Body of pancreas (tissue), 4 donors: ENCODE measurements at regions not wholly inside any gene's neighbourhood (a gene's known extent, or its start where the extent isn't known, plus 50 kb on each side); places are given as distances from the start of the nearest gene placed in this dataset.

Experiments used
- ATAC-seq: fragments of 150-250 bp; one replicate; pipeline ENCODE4 v1.9.1; 2016
- DNase-seq, 4 donors: peaks; one replicate each; pipeline ENCODE4 v3.0.0-alpha.2; 2019
- H3K27ac ChIP-seq, 4 donors: fragments of 200-600 bp; sonication (generic); 1 replicate in 3 of 4; 2 replicates in 1 of 4; pipeline versions ENCODE4 v1.5.1 to v1.6.1; 2016 to 2019; ENCODE audit warnings: mild to moderate bottlenecking in 1 of 4, mixed read lengths in 1 of 4, moderate library complexity in 1 of 4
- H3K27me3 ChIP-seq, 2 donors: fragments of 200-600 bp; sonication (generic); one replicate each; pipeline ENCODE4 v1.6.0; 2016; ENCODE audit warnings: mild to moderate bottlenecking in 1 of 2
- H3K36me3 ChIP-seq, 2 donors: fragments of 200-600 bp; sonication (generic); replicated peaks in 1 of 2; 2 replicates each; pipeline ENCODE4 v1.5.1; 2016; ENCODE audit warnings: low read depth in 2 of 2; ENCODE audit not compliant: insufficient read depth in 1 of 2
- H3K4me1 ChIP-seq: fragments of 200-600 bp; sonication (generic); one replicate; pipeline ENCODE4 v1.6.0; 2016
- H3K4me3 ChIP-seq, 2 donors: fragments of 200-600 bp; sonication (generic); 1 replicate in 1 of 2; 2 replicates in 1 of 2; pipeline ENCODE4 v1.5.1; 2016 to 2019
- H3K9me3 ChIP-seq, 3 donors: fragments of 200-600 bp; sonication (generic); 1 replicate in 2 of 3; 2 replicates in 1 of 3; pipeline ENCODE4 v1.5.1; 2016
- CTCF ChIP-seq, 7 experiments: fragments of 450-650 bp in 4 of 7; fragments of 200-600 bp in 3 of 7; sonication (generic) in 3 of 7; IDR thresholded peaks; one replicate each; pipeline ENCODE4 v1.5.1; 2016 to 2019; ENCODE audit warnings: antibody characterized with exemption in 7 of 7
- POLR2A ChIP-seq, 3 donors: fragments of 450-650 bp; IDR thresholded peaks; one replicate each; pipeline ENCODE4 v1.6.1; 2016; ENCODE audit warnings: antibody characterized with exemption in 3 of 3, mild to moderate bottlenecking in 2 of 3
- WGBS, 2 donors: methylation state at CpG; one replicate each; pipeline ENCODE4 v1.1.5; 2017; 5-methylcytosine and 5-hydroxymethylcytosine counted together
- intact Hi-C: fragments of 100-400 bp; cut with DNase I; formaldehyde crosslinking; loops from one replicate; pipeline ENCODE4 v1.15.1; 2023

- no peak for ATAC-seq
- DNase-seq, result no peak
- Histone ChIP-seq H3K27ac (no peak overlapping the region), H3K36me3 (no peaks in the 10 kb centered on the region), H3K4me3 (no peak overlapping the region), H3K4me1 (no peaks in the 10 kb centered on the region), H3K9me3 (no peaks in the 10 kb centered on the region), H3K27me3 (no peaks in the 10 kb centered on the region)
- WGBS, 2 donors, result 84 to 89% methylated on average over 3 of the region's 3 CpGs
- TF ChIP-seq CTCF (IDR thresholded peaks at IDR 0.05) (no peak), POLR2A (IDR thresholded peaks at IDR 0.05) (no peak)
- intact Hi-C loops, result no loop called here
These were observed 103.5 kb downstream of the RPS24 start for GRCh38 chr10:78137147-78137546.

GRCh38 chr10:78139341-78139740, 105.7 kb downstream of the RPS24 start:
- no peaks in the 10 kb centered on the region for H3K4me1 ChIP-seq
- H3K27ac ChIP-seq, result no peak overlapping the region
- WGBS, 2 donors, result 71 to 73% methylated on average over 9 of the region's 9 CpGs
- intact Hi-C loops, result no loop called here
- no peaks in the 10 kb centered on the region for H3K27me3 ChIP-seq
- TF ChIP-seq CTCF (IDR thresholded peaks at IDR 0.05) (no peak), POLR2A (IDR thresholded peaks at IDR 0.05) (no peak)
- no peak overlapping the region for H3K4me3 ChIP-seq
- ATAC-seq (no peak), DNase-seq (no peak)
- H3K9me3 ChIP-seq, result no peaks in the 10 kb centered on the region
- H3K36me3 ChIP-seq, result no peaks in the 10 kb centered on the region

GRCh38 chr10:78140066-78140630, 106.5 kb downstream of the RPS24 start:
- H3K4me3 ChIP-seq, result no peak overlapping the region
- no peaks in the 10 kb centered on the region for H3K9me3 ChIP-seq
- DNase-seq (no peak), ATAC-seq (no peak)
- TF ChIP-seq CTCF (IDR thresholded peaks at IDR 0.05) (no peak), POLR2A (IDR thresholded peaks at IDR 0.05) (no peak)
- 63 to 68% methylated on average over 6 of the region's 6 CpGs for WGBS, 2 donors
- H3K27me3 ChIP-seq, result no peaks in the 10 kb centered on the region
- H3K36me3 ChIP-seq, result no peaks in the 10 kb centered on the region
- intact Hi-C loops, result no loop called here
- H3K4me1 ChIP-seq, result no peaks in the 10 kb centered on the region
- H3K27ac ChIP-seq, result no peak overlapping the region

- ATAC-seq (no peak), DNase-seq (no peak)
- TF ChIP-seq POLR2A (IDR thresholded peaks at IDR 0.05) (no peak), CTCF (IDR thresholded peaks at IDR 0.05) (no peak)
- 88 to 89% methylated on average over 3 of the region's 3 CpGs for WGBS, 2 donors
- no peaks in the 10 kb centered on the region for H3K27me3 ChIP-seq
- H3K36me3 ChIP-seq, result no peaks in the 10 kb centered on the region
- no peaks in the 10 kb centered on the region for H3K9me3 ChIP-seq
- intact Hi-C loops, result no loop called here
- H3K4me1 ChIP-seq, result no peaks in the 10 kb centered on the region
- no peak overlapping the region for H3K4me3 ChIP-seq
- no peak overlapping the region for H3K27ac ChIP-seq
These were observed 109.9 kb downstream of the RPS24 start for GRCh38 chr10:78143576-78143975.

- ATAC-seq (no peak), DNase-seq (no peak)
- Histone ChIP-seq H3K4me1 (no peaks in the 10 kb centered on the region), H3K36me3 (no peaks in the 10 kb centered on the region), H3K27ac (no peak overlapping the region), H3K27me3 (no peaks in the 10 kb centered on the region), H3K9me3 (no peaks in the 10 kb centered on the region), H3K4me3 (no peak overlapping the region)
- 40 to 76% methylated on average over 2 of the region's 2 CpGs for WGBS, 2 donors
- TF ChIP-seq CTCF (IDR thresholded peaks at IDR 0.05) (no peak), POLR2A (IDR thresholded peaks at IDR 0.05) (no peak)
- intact Hi-C loops, result no loop called here
These were observed 112.5 kb downstream of the RPS24 start for GRCh38 chr10:78146200-78146599.
